HG02798 (cell line): ENCODE measurements at regions not wholly inside any gene's neighbourhood (a gene's known extent, or its start where the extent isn't known, plus 50 kb on each side); places are given as distances from the start of the nearest gene placed in this dataset.

ENCODE experiments used
- ATAC-seq: cut with Tn5 transposase; IDR thresholded peaks from one replicate; pipeline ENCODE4 v1.9.1; 2021; ENCODE audit warnings: mild to moderate bottlenecking; ENCODE audit not compliant: unreplicated experiment, poor library complexity

DNA sequence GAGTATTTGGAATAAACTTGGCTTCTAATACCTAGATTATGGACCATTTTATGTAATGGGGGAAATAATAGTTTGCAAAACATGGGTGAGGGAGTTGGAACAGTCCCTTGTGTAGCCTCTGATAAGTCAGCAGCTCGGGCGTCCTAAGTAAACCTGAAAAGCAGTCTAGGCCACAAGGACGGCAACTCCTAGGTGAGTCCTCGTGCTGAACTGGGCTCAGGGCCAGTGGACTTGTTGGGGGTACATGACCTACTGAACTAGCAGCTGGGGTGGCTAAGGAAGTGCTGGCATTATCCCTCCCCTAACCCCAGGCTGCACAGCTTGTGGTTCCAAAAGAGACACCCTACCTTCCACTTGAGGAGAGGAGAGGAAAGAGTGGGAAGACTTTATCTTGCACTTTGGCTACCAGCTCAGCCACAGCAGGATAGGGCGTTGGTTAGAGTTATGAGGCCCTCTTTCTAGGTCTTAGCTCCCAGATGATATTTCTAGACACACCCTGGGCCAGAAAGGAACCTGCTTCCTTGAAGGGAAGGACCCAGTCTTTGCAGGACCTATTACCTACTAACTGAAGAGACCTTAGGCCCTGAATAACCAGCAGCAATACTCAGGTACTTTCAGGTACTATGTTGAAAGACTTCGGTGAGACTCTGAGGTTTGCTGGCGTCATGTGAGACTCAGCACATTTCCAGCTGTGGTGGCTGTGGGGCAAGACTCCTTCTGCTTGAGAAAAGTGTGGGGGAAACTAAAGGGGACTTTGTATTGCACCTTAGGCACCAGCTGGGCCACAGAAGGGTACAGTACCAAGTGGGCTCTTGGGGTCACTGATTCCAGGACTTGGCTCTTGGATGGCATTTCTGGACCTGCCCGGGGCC is 71.0 kb downstream of the AQP4 start:
- ATAC-seq, result no peak

DNA sequence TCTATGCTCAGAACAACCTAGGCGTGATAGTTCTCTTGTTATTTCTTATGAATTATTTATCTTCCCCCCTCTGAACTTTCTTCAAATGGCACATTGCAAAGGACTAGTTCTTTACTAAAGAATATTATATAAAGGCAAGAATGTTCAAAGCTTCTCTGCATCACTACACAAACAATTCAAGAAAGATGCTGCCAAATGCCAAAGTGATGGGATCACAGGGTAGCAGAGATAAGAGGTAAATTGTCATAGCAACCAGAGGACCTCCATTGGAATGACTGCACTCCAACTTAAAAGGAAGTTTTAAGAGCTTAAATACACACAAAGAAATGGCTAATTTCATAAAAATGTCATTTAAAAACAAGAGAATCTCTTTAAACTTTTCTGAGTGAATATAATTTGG is 72.8 kb downstream of the AQP4 start:
- no peak for ATAC-seq

DNA sequence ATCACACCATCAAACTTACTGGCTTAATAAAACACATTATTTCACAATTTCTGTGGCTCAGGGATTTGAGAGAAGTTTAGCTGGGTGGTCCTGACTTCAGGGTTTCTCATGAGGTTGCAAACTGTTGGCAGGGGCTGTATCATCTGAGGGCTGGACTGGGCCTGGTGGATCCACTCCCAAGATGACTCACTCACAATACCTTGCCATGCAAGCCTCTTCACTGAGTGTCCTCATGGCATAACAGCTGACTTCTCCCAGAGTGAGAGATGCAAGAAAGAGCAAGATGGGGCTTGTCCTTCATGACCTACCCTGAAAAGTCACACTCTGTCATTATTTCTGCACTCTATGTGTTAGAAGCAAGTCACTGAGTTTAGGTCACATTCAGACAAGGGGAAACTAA is 73.8 kb downstream of the AQP4 start:
- no peak for ATAC-seq

- ATAC-seq, result no peak
These were observed 80.9 kb downstream of the AQP4 start for GRCh38 chr18:26784599-26784998.

DNA sequence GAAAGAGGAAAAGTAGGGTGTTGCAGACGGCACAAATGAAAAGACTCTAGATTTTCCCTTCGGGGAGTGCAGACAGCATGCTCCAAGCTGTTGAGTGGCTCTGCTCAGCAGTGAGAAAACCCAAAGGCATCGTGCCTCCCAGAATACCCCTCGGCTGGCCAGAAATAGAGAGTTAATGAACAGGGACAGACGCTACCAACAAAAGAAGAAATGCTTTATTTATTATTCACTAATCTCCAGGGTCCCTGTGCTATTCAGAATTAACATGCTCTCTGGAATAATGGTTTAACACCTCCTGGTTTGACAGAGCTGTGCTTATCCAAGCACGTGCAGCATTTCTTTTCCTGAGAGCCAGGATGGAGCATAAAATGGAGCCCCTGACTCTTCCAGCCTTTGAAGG is 82.3 kb downstream of the AQP4 start:
- ATAC-seq, result no peak

DNA sequence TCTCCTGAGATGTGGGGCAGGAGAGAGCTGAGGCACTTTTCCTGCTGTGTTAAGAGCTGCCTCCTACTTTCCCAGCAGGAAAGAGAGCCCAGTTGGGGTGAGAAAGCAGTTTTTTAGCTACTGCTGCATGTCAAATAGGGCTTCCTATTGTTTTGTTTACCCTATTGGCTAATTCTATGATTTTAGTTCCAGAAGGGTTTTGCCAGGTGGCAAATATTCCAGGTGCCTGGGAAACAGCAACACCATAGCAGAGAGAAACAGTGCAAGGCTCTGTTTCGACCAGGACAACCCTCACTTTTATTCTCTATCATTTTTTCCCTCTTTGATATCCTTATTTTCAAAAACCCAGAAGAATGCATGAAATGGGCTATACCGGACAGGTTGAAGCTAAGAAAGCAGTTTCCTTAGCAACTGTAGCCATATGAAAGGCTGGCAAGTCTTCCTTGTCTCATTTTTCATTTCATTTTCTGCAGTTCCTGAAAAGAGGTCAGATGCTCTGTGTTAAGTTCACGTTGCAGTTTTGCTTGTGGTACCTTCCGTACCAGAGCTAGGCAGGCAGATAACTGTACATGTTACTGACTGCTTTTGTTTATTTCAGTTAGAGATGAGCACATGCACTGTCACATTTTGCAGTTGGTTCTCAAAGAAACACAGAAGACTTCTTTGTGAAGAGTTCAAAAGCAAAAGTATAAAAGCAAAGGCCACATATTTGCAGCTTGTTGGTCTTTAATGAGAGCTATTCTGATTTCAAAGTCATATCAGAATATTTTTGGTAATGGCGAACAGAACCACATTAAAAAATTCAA is 84.8 kb downstream of the AQP4 start:
- no peak for ATAC-seq

GRCh38 chr18:26778054-26778393 is 87.5 kb downstream of the AQP4 start:
- ATAC-seq, result no peak

- ATAC-seq, result no peak
These were observed 88.0 kb downstream of the AQP4 start for GRCh38 chr18:26777351-26778053.

DNA sequence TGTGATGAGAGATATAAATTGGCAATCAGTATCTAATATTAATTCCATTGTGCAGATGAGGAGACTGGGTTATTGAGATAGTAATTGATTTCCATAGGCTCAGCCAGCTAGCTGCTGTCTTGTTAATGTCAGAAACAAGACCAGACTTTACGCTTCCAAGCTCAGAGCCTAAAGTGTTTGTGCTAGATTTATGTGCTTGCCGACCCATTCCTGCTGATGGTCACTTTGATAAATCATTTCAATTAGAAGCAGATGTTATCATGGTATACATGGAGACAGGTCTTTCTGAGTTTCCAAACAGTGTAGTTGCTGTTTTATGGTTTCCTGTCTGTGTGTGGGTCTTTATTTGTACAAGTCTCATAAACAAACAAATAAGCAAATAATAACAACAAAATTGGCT is 92.8 kb downstream of the AQP4 start:
- no peak for ATAC-seq

DNA sequence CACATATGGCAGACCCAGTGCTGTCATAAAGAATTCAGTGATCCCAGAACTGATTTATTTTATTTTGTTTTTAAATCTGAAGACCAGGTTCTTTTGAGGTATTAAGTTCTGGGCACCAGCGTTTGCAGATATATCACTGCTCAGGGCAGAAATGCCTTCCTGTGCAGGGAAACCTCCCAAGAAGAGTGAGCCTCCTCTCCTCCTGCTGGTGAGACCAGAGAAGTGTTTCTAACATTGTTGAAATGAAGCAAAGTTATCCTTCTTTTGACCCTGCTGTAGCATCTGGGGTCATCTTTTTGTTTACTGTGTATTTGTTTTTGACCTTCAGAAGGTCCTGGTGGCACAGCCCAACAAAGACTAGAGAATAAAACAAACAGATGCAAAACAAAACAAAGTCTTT is 94.0 kb downstream of the AQP4 start:
- ATAC-seq, result peak; percentile 40

DNA sequence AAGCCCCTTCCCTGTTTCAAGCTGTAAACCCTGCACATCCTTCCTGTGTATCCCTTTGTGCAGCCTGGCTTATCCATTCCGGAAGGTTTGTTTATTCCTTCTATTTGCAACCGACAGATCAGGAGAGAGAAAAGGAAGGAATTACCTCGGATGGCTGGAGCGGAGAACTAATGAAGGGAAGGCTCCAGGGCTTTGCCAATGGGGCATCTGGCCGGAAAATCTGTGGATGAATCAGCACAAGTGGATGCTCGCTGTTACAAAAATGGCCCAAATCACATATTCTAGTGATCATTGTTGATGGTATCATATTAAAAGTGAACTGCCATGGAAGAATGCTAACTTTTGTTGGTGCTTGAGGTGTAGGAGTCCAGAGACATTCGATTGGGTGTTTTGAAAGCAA is 97.1 kb downstream of the AQP4 start:
- ATAC-seq, result no peak

- ATAC-seq, result no peak
These were observed 100.0 kb downstream of the AQP4 start for GRCh38 chr18:26765498-26765897.

DNA sequence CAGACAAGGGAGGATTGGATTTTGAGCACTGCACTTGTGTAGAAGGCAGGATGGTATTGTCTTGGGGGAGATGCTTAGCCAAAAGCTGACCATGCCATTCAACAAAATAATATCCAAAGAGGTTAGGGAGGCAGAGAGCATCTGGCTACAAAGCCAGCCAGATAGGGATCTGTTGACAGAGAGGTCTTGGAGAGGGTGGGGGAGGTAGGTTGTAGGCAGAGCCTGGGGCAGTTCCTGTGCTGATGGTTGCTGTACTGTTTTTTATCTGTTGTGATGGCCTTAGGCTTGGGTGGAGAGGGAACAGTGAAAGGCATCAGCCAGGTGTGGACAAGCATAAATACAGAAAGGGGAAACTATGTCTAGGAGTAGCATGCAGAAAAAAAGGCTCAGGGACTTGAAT is 100.9 kb downstream of the AQP4 start:
- no peak for ATAC-seq

- no peak for ATAC-seq
These were observed 101.3 kb downstream of the AQP4 start for GRCh38 chr18:26764177-26764576.

DNA sequence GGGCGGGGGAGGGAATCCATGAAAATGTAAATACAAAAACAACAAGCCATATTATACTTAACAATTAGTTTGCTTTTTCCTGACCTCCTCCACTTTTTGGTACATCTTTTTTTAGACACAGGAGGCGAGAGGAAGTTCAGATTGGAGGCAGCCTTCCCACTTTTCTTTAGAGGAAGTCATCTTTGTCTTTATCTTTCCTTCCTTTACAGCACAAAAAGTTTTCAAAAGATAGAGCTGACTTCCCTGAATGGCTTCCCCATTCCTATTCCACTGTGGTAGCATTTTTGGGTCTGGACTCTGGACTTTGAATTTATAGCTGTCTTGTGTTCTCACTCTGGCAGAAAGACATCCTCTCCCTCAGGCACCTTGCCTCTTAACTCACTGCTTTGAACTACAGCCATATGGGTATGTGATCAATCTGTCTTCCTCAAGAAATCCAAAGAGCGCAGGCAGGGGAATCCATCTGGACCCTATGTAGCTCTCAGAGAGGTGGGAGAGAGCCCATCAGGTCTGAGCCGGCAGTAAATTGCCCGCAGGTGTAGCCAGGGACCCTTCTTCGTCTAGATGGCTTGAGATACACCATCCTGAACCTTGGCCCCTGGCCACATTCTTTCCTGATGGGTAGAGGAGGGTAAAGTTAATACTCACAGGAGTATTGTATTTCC is 101.9 kb downstream of the AQP4 start:
- no peak for ATAC-seq

GRCh38 chr18:26757263-26758019 is 108.1 kb downstream of the AQP4 start:
- ATAC-seq, result no peak

DNA sequence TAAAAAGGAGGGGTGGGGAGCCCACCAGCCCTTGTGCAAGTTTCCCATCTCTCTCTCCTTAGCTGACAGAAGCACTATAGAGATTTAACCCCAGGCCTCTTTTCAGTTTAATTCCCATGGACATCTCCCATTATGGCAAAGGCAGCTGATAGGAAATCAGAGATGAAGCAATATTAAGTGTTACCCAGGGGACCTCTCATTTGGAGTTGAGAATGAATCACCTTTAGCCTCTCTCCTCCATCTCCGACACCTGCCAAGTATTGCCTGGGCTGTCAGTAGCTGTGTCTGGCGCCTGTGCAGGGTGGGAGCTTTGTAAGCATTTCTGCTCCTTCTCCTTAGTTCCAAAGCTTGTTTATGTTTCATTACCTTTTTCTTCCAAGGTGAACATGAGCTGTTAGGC is 109.0 kb downstream of the AQP4 start:
- ATAC-seq, result no peak

GRCh38 chr18:26746826-26747475 is 118.6 kb downstream of the AQP4 start:
- no peak for ATAC-seq

DNA sequence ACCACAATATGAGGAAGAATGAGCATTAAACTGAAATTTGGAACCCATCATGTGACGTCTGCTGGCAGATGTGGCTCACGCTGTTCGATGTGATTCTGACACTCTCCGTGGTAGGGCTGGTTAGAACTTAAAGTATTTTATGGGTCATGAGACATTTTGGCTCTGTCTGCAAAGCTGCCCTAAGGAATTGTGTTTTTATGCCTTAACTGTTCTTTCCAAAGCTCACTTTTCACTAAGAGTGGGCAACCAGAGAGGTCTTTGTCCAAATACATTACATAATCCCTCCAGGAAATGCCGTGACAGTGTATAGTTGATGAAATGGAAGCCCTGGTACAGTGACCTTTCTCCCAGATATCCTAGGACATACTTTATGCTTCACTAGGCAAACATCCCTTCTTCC is 119.1 kb downstream of the AQP4 start:
- ATAC-seq, result no peak
